Liver (tissue), 3 donors: ENCODE measurements at regions not wholly inside any gene's neighbourhood (a gene's known extent, or its start where the extent isn't known, plus 50 kb on each side); places are given as distances from the start of the nearest gene placed in this dataset.

Experiments used
- ATF3 ChIP-seq: IDR thresholded peaks from 2 replicates; pipeline ENCODE4 v1.6.1; 2016; ENCODE audit warnings: antibody characterized with exemption
- CTCF ChIP-seq: fragments of 150-350 bp; IDR thresholded peaks from 2 replicates; pipeline ENCODE4 v1.5.1; 2017; ENCODE audit warnings: improper control_type of control experiment, low read depth, low read length; ENCODE audit not compliant: missing input control
- GABPA ChIP-seq, 2 donors: IDR thresholded peaks in 1 of 2; conservative IDR thresholded peaks in 1 of 2; 2 replicates each; pipeline ENCODE4 v1.6.1; 2016; ENCODE audit warnings: antibody characterized with exemption in 2 of 2, mild to moderate bottlenecking in 1 of 2, moderate library complexity in 1 of 2
- HNF4A ChIP-seq, 2 donors: conservative IDR thresholded peaks; 2 replicates each; pipeline ENCODE4 v1.6.1; 2016; ENCODE audit warnings: antibody characterized with exemption in 2 of 2, mild to moderate bottlenecking in 2 of 2
- HNF4G ChIP-seq: IDR thresholded peaks from 2 replicates; pipeline ENCODE4 v1.6.1; 2016; ENCODE audit warnings: antibody characterized with exemption
- JUND ChIP-seq, 2 donors: IDR thresholded peaks; 2 replicates each; pipeline ENCODE4 v1.6.1; 2016; ENCODE audit warnings: antibody characterized with exemption in 2 of 2
- MAX ChIP-seq: IDR thresholded peaks from 2 replicates; pipeline ENCODE4 v1.6.1; 2016; ENCODE audit warnings: antibody characterized with exemption
- NR2F2 ChIP-seq: IDR thresholded peaks from 2 replicates; pipeline ENCODE4 v1.6.1; 2016; ENCODE audit warnings: antibody characterized with exemption
- RAD21 ChIP-seq, 2 donors: IDR thresholded peaks; 2 replicates each; pipeline ENCODE4 v1.6.1; 2016; ENCODE audit warnings: antibody characterized with exemption in 2 of 2, mild to moderate bottlenecking in 2 of 2
- REST ChIP-seq: IDR thresholded peaks from 2 replicates; pipeline ENCODE4 v1.6.1; 2016; ENCODE audit warnings: antibody characterized with exemption, mild to moderate bottlenecking
- SP1 ChIP-seq: IDR thresholded peaks from 2 replicates; pipeline ENCODE4 v1.6.1; 2018; ENCODE audit warnings: antibody characterized with exemption, mild to moderate bottlenecking
- TAF1 ChIP-seq: conservative IDR thresholded peaks from 2 replicates; pipeline ENCODE4 v1.6.1; 2016; ENCODE audit warnings: antibody characterized with exemption, mild to moderate bottlenecking
- YY1 ChIP-seq: IDR thresholded peaks from 2 replicates; pipeline ENCODE4 v1.6.1; 2016; ENCODE audit warnings: antibody characterized with exemption, mild to moderate bottlenecking
- ZBTB33 ChIP-seq: IDR thresholded peaks from 2 replicates; pipeline ENCODE4 v1.6.1; 2016; ENCODE audit warnings: antibody characterized with exemption
- donor health status: healthy.
- donor health status: healthy.

GRCh38 chr22:48660790-48661740, 1166.6 kb downstream of the BRD1 start:
- TF ChIP-seq GABPA (IDR thresholded peaks at IDR 0.05 in 1 of 2, conservative IDR thresholded peaks at IDR 0.05 in 1 of 2) (no peak), CTCF (no peak), SP1 (no peak), RAD21 (IDR thresholded peaks at IDR 0.05) (no peak), HNF4A (conservative IDR thresholded peaks at IDR 0.05) (no peak), TAF1 (no peak), YY1 (no peak), MAX (no peak), ZBTB33 (no peak), REST (no peak), JUND (IDR thresholded peaks at IDR 0.05) (no peak), NR2F2 (no peak), HNF4G (no peak), ATF3 (no peak)
